Hematopoietic multipotent progenitor cell treated with erythropoietin and hydrocortisone succinate and interleukin-3 and kit ligand, for 17 days (in vitro differentiated cells): ENCODE measurements at regions not wholly inside any gene's neighbourhood (a gene's known extent, or its start where the extent isn't known, plus 50 kb on each side); places are given as distances from the start of the nearest gene placed in this dataset.

ENCODE experiments used
- DNase-seq: peaks from one replicate; pipeline ENCODE4 v3.0.0-alpha.2; 2015; ENCODE audit warnings: low spot score

- no peak for DNase-seq
Measured at GRCh38 chr1:55364216-55364615, 149.1 kb upstream of the USP24 start.

DNA sequence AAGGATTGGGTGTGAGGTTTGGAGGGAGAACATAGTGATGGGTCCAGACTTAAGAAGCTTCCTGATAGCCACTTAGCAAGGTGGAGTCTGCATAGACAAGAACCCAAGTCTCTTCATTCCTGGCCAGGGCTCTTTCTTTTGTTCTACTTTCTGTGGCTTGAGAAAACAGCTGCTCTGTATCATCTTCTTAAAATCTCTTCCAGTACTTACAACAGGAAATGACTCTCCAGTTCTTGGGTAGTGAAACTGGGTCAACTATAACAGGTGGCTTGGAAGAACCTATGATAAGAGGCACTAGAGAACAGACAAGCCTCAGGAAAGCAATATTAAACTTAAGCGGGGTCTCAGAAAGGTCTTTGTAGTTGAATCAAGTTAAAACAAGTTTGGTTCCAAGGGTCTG, 148.1 kb upstream of the USP24 start:
- DNase-seq = no peak

DNA sequence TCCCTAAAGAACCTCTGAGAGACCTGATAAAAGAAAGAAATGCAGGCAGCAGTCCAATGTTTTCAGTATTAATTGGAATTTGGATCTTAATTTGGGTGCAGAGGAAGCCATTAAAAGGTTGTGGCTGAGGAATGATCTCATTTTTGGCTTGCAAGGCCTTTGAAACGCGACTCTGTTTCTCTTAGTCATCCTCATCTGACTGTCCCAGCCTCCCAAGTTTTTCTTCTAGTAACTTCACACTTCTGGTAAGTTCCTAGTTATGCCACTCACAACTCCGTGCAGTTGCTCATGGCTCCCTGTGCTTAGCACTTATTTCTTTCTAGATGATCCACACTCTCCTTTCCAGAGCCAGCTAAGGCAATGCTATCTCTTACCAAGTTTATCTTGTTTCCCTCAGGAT, 147.4 kb upstream of the USP24 start:
- DNase-seq = no peak

- no peak for DNase-seq
Measured at GRCh38 chr1:55359611-55360010, 144.4 kb upstream of the USP24 start.

GRCh38 chr1:55358581-55358980, 143.4 kb upstream of the USP24 start:
- DNase-seq = no peak

DNA sequence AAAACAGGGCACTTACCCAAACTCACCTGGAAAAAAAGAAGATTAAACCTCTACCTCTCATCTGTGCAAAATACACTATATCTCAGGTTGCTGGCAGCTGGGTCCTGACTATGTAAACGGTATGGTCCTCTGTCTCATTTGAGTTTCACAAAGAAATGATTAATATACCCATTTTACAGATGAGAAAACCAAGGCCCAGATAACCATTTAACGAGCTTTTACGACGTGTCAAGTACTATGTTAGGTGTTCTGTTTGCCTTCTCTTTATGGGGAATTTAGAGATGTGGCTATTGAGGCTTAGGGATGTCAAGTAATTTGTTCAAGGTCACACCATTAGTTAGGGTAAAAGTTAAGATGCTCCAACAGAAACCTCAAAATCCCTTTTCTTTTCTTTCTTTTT, 140.4 kb upstream of the USP24 start:
- DNase-seq = no peak

- no peak for DNase-seq
Measured at GRCh38 chr1:55353707-55354620, 138.8 kb upstream of the USP24 start.

GRCh38 chr1:55352811-55353180, 137.6 kb upstream of the USP24 start:
- DNase-seq = no peak

DNA sequence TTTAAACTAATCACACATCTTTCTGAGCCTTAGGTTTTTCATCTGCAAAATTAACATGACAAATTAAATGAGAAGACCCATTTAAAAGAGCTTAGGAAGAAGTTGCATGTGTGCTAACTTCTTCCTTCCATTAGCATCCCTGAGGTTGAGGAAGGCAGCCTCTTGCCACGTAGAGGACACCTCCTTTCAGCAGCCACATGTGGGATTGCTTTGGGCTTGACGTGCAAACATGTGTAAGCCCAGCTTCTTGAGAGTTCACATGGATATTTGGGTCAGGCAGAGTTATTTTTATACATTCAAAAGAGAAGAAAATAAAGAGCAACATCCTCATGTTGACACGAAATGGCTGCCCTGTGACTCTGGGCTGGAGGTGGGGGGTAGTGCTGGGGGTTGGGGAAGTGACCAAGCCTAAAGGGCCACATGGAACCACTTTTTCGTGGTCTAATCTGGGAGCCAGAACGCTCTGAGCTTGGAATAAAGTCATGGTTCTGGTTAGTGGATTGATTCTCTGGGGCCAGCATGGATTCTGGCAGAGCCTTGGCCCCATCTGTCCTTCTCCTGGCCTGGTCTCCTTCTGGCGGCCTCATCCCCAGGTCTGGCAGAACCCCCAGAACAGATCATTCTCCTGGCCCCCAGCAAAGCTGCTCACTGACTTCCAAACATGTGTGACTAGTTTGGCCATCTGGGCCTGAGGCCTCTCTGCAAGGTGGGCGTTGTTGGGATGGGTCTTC, 137.1 kb upstream of the USP24 start:
- DNase-seq = no peak

GRCh38 chr1:55348356-55348755, 133.2 kb upstream of the USP24 start:
- no peak for DNase-seq

DNA sequence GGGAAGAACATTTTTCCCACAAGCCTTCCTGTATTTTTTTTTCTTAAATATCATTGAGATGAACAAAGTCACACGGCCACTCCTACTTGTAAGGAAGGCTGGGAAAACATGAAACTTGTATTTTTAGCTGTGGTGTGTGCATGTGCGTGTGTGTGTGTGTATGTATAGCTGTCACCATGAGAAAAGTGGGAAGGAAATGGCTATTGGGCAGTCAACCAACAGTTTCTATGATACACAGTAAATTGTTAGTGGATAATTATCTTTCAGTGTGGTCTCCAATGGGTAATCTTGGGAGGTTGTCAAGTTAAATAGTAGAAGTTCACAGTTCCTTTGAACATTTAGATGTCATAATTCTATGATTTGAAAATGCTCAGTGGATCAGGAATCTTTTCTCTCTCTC, 132.7 kb upstream of the USP24 start:
- no peak for DNase-seq

DNA sequence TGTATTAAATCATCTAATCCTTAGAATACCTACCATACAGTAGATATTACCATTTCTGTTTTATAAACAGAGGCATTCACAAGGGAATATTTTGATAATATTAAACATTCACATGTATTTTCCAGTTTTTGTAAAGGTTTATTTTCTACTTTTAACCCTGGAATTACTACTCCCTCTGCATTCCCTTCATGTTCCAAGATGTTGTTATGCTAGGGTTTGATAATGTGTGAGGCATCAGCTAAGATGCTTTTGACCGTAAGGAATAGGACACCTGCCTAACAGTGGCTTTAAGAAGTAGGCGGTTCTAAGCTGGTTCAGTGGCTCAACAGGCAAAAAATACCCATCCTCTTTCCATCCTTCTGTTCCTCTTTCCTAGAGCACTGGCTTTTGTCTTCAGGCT, 131.9 kb upstream of the USP24 start:
- DNase-seq = no peak

- DNase-seq = no peak
Measured at GRCh38 chr1:55346586-55346985, 131.4 kb upstream of the USP24 start.

DNA sequence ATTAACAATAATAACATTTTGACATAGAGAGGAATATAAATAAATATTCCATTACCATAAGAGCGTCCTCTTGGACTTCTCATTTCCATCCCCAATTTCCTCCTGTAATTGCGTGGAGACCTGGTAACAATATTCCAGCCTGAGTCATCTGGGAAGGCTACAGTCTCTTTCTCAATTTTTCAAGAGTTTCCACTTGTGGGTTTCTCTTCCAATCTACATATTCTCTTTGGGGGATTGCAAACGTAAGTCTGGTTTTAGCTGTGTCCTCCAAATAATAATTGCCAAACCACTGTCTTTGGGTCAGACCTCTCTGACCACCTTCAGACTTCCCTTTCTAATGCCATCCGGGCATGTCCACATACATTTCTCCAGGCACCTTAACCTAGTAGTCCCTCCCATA, 124.5 kb upstream of the USP24 start:
- no peak for DNase-seq

DNA sequence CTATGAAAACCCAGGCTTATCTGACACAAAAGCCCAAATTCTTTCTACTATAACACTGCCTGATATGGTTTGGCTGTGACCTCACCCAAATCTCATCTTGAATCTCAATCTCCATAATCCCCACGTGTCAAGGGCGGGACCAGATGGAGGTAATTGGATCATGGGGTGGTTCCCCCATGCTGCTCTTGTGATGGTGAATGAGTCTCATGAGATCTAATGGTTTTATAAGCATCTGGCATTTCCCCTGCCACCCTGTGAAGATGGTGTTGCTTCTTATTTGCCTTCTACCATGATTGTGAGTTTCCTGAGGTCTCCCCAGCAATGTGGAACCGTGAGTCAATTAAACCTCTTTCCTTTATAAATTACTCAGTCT, 123.3 kb upstream of the USP24 start:
- DNase-seq = no peak

DNA sequence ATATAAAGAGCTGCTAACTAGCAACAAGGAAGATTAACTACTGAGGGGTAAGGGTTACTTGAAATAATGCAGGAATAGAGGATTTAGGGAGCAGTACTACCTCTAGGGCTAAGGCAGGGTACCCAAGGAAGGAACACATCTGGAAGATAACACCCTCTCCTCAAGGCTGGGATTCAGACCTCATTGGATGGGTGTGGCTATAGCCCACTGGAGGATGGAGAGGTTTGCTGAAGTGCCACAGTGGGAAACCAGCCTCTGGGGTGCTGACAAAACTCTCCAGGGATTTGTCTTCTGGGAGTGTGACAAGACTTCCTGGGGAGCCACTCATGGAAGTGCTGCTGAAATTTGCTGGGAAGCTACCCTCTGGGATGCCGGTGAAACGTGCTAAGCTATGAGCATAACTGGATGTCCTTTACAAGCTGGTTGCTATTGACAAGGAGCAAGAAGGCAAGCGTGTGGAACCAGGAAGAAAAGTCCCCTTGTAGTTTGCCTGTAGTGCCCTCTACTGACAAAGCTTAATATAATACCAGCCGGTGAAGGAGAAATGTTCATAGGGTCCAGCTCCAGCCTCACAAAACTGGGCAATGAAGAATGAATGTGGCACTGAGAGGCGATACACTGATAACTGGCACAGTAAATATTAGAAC, 122.8 kb upstream of the USP24 start:
- DNase-seq = peak; percentile 36

DNA sequence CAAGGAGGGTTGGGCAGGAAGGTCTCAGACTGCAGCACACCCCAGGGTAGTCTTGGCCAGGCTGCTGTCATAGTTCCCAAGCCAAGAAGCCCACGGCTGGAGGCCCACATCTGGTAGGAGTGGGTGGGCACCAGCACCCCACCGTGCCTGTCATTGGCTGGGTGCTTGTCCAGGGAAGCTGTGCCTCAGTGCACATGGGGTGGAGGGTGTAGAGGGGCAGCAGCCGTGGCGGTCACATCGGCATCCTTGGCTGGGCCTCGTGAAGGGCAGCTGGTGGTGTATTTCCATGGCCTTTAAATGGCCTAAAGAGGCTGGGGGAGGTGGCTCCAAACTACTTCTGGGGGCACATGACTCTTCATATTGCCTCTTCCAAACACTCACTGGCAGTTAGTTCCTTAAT, 119.6 kb upstream of the USP24 start:
- DNase-seq = no peak

DNA sequence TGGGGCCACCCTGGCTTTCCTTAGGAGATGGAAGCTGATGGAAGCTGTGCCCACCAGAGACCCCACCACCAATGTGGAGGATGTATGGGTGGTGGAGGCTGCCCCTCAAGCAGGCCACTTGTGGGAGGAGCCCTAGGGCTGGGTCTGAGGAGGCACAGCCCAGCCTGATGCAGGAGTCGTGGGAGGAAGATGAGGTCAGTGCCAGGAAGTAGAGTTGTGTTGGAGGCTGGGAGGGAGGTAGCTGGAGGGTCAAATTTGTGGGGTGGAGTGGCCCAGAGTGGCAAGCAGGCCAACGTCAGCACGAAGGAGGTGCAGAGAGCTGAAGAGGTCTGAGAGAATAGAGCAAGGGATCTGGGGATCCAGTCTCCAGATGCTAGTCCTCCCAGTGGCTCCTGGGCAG, 119.0 kb upstream of the USP24 start:
- no peak for DNase-seq

- no peak for DNase-seq
Measured at GRCh38 chr1:55333461-55333860, 118.3 kb upstream of the USP24 start.

DNA sequence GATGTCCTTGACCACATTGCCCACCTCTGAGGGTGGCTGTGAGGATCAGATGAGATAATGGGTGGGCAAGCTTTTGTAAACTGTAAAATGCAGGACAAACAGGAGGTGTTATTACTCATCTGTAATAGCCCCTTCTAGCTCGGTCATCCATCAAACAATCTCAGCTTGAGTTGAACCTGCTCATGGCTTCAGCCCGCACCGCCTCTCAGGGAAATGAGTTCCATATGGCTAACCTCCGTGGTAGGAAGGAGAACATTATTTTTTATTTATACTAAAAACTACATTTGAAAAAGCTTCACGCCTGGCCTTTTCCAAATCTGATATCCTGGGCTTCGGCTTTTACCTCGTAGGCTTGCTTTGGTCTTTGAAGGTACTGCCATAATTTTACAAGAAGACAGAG, 116.2 kb upstream of the USP24 start:
- no peak for DNase-seq

DNA sequence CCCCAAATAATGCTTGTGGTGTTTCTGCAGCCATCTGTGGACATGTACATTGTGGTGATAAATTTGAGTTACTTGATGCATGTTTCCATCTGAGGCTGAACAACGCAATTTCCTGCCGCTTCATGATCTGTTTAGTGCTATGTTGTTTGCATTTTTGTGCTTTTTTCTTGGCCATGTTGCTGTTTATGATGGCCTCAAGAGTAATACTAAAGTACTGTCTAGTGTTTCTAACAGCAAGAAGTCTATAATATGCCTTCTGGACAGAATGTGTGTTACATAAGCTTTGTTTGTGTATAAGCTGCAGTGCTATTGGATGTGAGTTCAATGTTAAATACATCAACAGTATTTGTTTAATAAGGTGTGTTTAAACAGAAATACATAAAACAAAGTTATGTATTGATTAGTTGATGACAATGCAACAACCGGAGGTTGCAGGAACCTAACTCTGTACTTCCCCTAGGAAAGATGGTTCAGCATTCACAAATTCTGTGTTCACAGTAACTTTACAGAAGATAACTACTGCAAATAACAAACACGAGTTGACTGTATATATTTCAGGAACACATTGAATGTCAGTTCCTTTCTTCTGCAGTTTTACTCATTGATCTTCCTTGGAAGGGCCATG, 114.8 kb upstream of the USP24 start:
- no peak for DNase-seq

- DNase-seq = no peak
Measured at GRCh38 chr1:55329091-55329490, 113.9 kb upstream of the USP24 start.
